Activated CD4-positive, CD25-positive, alpha-beta regulatory T cell treated with anti-CD3 and anti-CD28 coated beads, Interleukin-2, amount 50 U/mL, for 24 hours (primary cell): ENCODE measurements at regions not wholly inside any gene's neighbourhood (a gene's known extent, or its start where the extent isn't known, plus 50 kb on each side); places are given as distances from the start of the nearest gene placed in this dataset.

ENCODE experiments used
- ATAC-seq, 2 donors: fragments of 150-1000 bp; cut with Tn5 transposase; one replicate each; pipeline ENCODE4 v1.10.0; 2021; ENCODE audit warnings: mild to moderate bottlenecking in 1 of 2, moderate library complexity in 1 of 2

GRCh38 chr9:27625751-27626150, 52.5 kb upstream of the C9orf72 start:
- no peak for ATAC-seq

- no peak for ATAC-seq
These were observed 53.2 kb upstream of the C9orf72 start for GRCh38 chr9:27626244-27627187.

DNA sequence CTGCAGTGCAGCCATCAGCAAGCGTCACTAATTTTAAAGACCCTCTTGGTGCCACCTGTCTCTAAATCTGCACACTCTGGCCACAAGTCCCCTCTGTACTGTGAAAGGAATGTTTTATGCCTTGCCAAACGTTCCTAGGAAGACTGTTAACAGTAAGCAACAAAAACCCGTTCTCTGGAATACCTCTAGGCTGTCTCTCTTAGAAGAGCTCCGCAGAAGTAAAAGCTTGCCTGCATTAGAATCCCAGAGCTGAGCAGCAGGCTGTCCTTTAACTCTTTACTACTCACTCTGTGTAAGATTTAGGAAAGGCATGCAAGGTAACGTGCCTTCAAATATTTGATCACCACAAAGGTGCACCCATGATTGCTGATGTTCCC, 53.9 kb upstream of the C9orf72 start:
- no peak for ATAC-seq

GRCh38 chr9:27628311-27628710, 55.0 kb upstream of the C9orf72 start:
- ATAC-seq = no peak

DNA sequence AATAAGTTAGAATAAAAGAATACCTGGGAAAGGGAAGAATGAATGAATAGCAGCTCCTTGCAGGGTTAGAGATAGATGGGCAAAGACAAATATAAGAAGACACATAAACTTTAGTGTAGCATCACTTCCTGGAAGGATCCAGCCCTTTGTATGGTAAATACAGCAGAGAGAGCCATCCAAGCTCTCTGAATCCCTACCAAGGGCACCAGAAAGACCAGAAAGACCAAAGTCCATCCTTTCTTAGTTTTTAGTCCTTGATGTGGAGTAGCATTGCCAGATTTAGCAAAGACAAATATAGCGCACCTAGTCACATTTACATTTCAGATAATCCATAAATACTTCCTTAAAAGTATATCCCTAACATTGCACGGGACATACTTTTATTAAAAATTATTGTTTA, 56.1 kb upstream of the C9orf72 start:
- no peak for ATAC-seq

- ATAC-seq = no peak
These were observed 59.0 kb upstream of the C9orf72 start for GRCh38 chr9:27632254-27632653.

- no peak for ATAC-seq
These were observed 60.5 kb upstream of the C9orf72 start for GRCh38 chr9:27633764-27634163.

GRCh38 chr9:27634879-27635278, 61.6 kb upstream of the C9orf72 start:
- no peak for ATAC-seq

GRCh38 chr9:27638716-27639115, 65.4 kb upstream of the C9orf72 start:
- ATAC-seq = no peak

GRCh38 chr9:27645161-27645840, 72.0 kb upstream of the C9orf72 start:
- ATAC-seq = no peak

- no peak for ATAC-seq
These were observed 80.0 kb upstream of the C9orf72 start for GRCh38 chr9:27653246-27653645.

GRCh38 chr9:27653957-27654356, 80.7 kb upstream of the C9orf72 start:
- ATAC-seq = no peak

DNA sequence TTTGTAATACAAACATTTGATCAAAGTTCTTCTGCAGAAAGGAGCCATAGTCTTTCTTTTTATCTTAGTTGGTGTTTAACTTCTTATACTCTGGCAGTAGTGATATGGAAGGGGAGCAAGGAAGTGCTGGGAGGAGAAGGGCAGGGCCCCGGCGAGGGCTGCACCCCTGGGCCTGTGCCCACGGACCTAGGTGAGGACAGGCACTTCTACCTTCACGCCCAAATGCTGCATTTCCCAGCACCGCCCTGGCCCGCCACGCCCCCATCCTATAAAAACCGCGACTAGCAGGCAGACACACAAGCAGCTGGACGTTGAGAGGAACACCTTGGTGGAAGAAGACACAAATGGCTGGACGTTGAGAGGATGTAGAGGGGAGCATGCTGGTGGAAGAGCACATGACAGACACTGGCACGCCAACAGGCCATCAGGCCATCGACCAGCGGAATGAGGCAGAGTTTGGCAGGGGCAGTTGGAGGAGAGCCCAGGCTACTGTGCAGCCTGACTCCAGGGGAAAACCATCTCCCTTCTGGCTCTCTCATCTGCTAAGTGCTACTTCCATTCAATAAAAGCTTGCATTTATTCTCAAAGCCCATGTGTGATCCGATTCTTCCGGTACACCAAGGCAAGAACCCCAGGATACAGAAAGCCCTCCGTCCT, 81.5 kb upstream of the C9orf72 start:
- ATAC-seq = no peak

DNA sequence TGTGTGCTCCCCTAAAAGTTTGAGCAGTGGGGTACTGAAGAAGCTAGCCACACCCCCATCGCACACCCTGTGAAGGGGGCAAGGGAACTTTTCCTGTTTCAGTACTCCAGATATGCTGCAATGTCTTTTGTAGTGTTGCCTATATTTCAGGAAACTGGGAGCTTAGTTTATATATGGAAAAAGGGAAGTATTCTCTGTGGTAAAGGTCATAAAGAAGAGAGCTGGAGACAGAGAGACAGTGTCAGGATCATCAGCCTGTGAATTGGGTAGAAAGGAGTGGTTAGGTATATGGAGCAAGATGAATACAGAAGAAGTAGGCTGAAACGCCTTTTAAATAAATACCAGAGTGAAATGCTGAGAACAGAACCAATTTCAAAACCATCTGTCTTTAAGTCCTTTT, 82.2 kb upstream of the C9orf72 start:
- ATAC-seq = no peak

DNA sequence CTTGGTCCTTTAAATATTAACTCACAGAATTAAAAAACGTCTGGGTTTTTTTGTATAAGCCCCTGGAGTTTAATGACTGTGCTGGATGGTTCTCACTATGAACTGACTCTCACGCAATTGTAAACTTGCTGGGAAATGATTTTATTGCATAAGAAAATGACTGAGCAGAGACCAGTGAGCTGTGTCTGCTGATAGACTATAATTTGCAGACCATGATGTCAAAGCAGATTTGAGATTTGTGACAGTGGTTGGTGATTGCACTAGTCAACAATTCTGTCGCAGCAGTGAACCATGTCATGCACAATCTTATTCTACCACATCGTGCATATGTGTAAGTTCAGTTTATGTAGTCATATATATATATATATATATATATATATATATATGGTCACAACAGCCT, 85.7 kb upstream of the C9orf72 start:
- ATAC-seq = no peak

- no peak for ATAC-seq
These were observed 86.3 kb upstream of the C9orf72 start for GRCh38 chr9:27659571-27659970.

- no peak for ATAC-seq
These were observed 86.9 kb upstream of the C9orf72 start for GRCh38 chr9:27660148-27660547.

DNA sequence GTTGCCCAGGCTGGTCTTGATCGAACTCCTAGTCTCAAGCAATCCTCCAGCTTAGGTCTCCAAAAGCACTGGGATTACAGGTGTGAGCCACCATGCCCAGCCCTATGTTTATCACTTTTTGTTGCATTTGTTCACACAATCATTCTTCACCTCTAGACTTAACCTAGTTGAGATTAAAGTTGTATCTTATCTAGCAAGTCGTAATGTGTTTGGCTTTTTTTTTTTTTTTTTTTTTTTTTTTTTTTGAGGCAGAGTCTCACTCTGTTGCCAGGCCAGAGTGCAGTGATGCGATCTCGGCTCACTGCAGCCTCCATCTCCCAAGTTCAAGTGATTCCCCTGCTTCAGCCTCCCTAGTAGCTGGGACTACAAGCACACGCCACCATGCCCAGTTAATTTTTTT, 90.2 kb upstream of the C9orf72 start:
- no peak for ATAC-seq

- ATAC-seq = no peak
These were observed 91.0 kb upstream of the C9orf72 start for GRCh38 chr9:27664121-27664779.

- no peak for ATAC-seq
These were observed 91.9 kb upstream of the C9orf72 start for GRCh38 chr9:27665136-27665535.

GRCh38 chr9:27668280-27668679, 95.0 kb upstream of the C9orf72 start:
- no peak for ATAC-seq

- ATAC-seq = no peak
These were observed 98.4 kb upstream of the C9orf72 start for GRCh38 chr9:27671636-27672035.

DNA sequence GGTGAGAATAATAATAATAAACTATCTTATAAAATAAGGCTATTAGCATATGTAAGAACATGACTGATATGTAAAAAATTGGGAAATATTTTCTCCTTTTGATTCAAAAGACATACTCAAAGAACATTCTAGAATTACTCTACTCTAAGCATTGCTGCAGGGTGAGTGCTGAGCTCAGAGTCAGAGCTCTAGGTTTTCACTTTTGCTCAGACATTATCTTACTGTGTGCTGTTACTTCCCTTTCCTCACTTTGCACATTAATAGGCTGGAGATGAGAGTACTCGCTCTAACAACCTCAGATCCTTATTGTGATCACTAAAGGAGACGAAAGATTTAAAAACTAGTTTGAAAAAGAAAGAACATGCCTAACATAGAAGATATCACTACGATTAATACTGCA, 99.4 kb upstream of the C9orf72 start:
- no peak for ATAC-seq
